ENCODE measurements at regions not wholly inside any gene's neighbourhood (a gene's known extent, or its start where the extent isn't known, plus 50 kb on each side); places are given as distances from the start of the nearest gene placed in this dataset.

GRCh38 chr5:166163996-166164610 is 2127.3 kb upstream of the WWC1 start:
- in situ Hi-C loops (cut with MboI; ENCODE audit: low sequenced_read_pairs) = no loop called here

GRCh38 chr5:166165596-166165995 is 2125.8 kb upstream of the WWC1 start:
- in situ Hi-C loops (cut with MboI; ENCODE audit: low sequenced_read_pairs) = no loop called here

DNA sequence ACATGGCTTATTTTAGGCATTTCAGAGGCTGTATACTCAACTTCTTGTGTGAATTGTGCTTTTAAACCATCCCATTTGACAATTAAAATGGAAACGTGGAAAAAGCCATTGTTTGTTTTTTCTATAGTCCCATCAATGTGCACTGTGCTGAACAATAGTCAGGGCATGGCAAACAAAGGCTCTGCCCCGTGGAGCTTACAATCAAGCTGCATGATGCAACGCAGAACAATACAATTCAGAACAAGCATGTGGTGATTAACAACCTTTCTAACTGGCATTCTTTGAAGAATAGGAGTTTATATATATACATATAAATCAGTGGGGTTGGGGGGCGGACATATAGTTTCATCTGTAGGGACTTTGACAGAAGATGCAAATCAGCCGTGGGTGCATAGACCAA is 2125.4 kb upstream of the WWC1 start:
- in situ Hi-C loops (cut with MboI; ENCODE audit: low sequenced_read_pairs) = no loop called here

- in situ Hi-C loops (cut with MboI; ENCODE audit: low sequenced_read_pairs) = no loop called here
Observed at GRCh38 chr5:166172597-166172996, 2118.8 kb upstream of the WWC1 start.

DNA sequence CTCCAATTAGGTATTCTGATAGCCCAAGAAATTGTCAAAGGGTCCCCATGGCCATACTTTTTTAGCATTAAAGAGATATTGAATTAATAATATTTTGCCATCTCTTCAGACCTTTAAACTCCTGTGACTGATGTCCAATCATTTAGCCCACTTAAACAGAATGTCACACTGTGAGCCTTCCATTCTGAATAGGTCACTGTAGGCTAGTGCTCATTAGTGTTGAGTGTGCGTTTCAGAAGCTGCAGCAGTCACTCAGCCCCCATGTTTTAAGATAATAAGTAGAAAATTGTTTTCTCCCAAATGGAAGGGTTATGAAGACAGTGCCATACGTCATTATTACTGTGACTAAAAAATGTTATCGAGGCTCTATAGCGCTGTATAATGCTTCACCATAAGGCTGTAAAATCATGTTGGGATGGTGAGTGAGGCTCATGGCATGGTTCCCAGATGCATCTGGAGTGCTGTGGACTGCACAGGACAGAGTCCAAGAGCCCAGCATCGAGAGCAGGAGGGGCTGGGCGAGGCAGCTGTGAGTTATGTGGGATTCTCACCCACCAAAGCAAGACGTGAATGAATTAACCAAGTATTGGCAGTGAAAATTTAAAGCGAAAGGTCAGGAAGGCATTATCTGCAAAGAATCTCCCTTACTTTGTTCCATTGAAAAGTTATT is 2112.9 kb upstream of the WWC1 start:
- in situ Hi-C loops (cut with MboI; ENCODE audit: low sequenced_read_pairs) = no loop called here

GRCh38 chr5:166185185-166185584 is 2106.3 kb upstream of the WWC1 start:
- in situ Hi-C loops (cut with MboI; ENCODE audit: low sequenced_read_pairs) = no loop called here

GRCh38 chr5:166188501-166189325 is 2102.7 kb upstream of the WWC1 start:
- in situ Hi-C loops (cut with MboI; ENCODE audit: low sequenced_read_pairs) = no loop called here

GRCh38 chr5:166192696-166193095 is 2098.7 kb upstream of the WWC1 start:
- in situ Hi-C loops (cut with MboI; ENCODE audit: low sequenced_read_pairs) = no loop called here

- in situ Hi-C loops (cut with MboI; ENCODE audit: low sequenced_read_pairs) = no loop called here
Observed at GRCh38 chr5:166195981-166196380, 2095.5 kb upstream of the WWC1 start.

DNA sequence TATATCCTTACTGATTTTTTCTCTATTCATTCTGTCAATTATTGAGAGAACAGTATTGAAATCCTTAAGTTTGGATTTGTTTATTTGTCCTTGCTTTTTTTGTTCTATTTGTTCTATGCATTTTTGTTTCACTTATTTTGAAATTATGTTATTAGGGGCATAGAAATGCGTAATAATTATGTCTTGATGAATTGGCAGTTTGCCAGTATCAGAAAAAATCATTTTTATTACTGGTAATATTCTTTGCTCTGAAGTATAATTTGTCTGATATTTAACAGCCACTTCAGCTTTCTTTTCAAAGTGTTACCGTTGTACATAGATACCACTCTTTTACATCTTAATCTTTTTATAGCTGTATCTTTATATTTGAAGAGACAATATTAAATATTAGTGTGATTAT is 2090.9 kb upstream of the WWC1 start:
- in situ Hi-C loops (cut with MboI; ENCODE audit: low sequenced_read_pairs) = no loop called here

DNA sequence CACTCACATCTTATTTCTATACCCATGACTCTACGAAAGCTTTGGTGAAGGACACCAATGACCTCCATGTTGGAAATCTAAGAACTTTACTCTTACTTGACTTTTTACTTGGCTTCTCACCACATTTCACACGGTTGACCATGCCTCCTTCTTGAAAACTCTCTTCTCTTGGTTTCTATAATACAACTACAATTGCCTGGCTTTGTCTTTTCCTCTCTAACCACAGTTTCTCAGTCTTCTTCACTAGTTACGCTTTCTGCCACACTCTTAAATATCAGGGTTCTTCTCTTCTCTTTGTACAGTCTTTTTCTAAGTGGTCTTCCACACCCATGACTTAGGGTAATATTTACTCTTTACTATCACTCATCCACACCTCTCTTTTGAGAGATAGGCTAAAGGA is 2079.8 kb upstream of the WWC1 start:
- in situ Hi-C loops (cut with MboI; ENCODE audit: low sequenced_read_pairs) = no loop called here

GRCh38 chr5:166236327-166236726 is 2055.1 kb upstream of the WWC1 start:
- in situ Hi-C loops (cut with MboI; ENCODE audit: low sequenced_read_pairs) = no loop called here

DNA sequence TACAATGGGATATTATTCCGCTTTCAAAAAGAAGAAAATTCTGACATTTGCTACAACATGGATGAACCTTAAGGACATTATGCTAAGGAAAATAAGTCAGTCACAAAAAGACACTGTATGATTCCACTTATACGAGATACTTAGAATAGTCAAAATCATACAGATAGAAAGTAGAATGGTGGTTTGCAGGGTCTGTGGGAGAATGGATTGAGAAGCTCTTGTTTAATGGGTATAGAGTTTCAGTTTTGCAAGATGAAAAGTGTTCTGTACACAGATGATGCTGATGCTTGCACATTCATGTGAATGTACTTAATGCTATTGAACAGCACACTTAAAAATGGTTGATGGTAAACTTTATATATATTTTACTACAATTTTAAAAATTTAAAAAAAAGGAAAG is 2050.7 kb upstream of the WWC1 start:
- in situ Hi-C loops (cut with MboI; ENCODE audit: low sequenced_read_pairs) = no loop called here

GRCh38 chr5:166245556-166245955 is 2045.9 kb upstream of the WWC1 start:
- in situ Hi-C loops (cut with MboI; ENCODE audit: low sequenced_read_pairs) = no loop called here

GRCh38 chr5:166251786-166252185 is 2039.7 kb upstream of the WWC1 start:
- in situ Hi-C loops (cut with MboI; ENCODE audit: low sequenced_read_pairs) = no loop called here

DNA sequence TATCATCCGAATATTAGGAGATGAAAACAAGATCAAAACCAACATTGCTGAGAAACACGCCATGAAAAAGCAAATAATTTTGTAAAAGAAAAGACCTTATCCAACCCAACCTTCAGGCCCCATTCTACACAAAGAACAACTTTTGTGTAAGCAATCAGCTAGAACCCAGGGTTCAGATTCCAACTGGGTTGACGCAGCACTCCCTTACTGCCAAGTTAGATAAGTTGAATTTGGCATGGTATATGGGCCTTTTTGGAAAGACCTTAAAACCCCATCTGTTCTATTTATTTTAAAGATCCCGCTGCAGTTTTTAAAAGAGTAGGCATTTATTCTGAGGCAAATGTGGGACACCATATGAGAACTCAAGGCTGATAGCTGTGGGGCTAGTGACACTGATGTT is 2033.8 kb upstream of the WWC1 start:
- in situ Hi-C loops (cut with MboI; ENCODE audit: low sequenced_read_pairs) = no loop called here

- in situ Hi-C loops (cut with MboI; ENCODE audit: low sequenced_read_pairs) = no loop called here
Observed at GRCh38 chr5:166262395-166262794, 2029.0 kb upstream of the WWC1 start.

GRCh38 chr5:166267907-166268306 is 2023.5 kb upstream of the WWC1 start:
- in situ Hi-C loops (cut with MboI; ENCODE audit: low sequenced_read_pairs) = no loop called here

- in situ Hi-C loops (cut with MboI; ENCODE audit: low sequenced_read_pairs) = no loop called here
Observed at GRCh38 chr5:166270712-166271111, 2020.7 kb upstream of the WWC1 start.

DNA sequence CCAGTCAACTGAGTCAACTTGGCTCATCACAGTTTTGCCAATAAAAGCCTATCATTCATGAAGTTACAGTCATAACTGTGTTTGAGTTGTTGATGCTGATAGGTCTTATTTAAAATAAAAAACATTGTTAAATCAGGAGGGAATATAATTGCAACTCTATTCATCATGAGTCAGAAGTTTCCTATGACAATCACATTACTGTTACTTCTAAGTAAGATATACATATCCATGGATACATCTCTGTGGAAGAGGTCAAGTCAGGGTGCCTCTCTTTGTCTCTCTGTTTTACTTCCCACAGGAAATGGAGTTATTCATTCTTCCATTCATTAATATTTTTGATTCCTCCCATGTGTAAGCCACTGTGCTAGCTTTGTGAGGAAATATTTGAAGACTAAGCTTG is 2015.4 kb upstream of the WWC1 start:
- in situ Hi-C loops (cut with MboI; ENCODE audit: low sequenced_read_pairs) = no loop called here

DNA sequence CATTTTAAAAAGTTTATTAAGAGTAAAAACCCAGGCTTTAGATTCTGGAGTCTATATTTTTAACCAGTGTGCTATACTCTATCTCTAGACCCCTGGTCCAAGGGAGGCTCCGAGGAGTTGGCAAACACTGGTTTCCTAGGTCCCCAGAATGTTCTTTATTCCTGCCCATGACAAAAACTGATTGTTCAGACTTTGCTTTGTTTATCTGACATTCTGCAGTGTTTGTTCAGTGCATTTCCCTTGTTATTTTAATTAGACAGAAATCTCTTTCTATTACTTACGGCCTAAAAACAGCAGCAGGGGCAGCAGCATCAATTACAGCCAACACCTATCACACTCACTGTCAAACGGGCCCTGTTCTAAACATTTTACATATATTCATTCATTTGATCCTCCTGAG is 2011.6 kb upstream of the WWC1 start:
- in situ Hi-C loops (cut with MboI; ENCODE audit: low sequenced_read_pairs) = no loop called here

- in situ Hi-C loops (cut with MboI; ENCODE audit: low sequenced_read_pairs) = no loop called here
Observed at GRCh38 chr5:166281433-166281832, 2010.0 kb upstream of the WWC1 start.

All from HL-60/S4 (cell line).